Brain microvascular endothelial cell (primary cell): ENCODE measurements at regions not wholly inside any gene's neighbourhood (a gene's known extent, or its start where the extent isn't known, plus 50 kb on each side); places are given as distances from the start of the nearest gene placed in this dataset.
A peak's percentile ranks its signal among the peaks of the same experiment; 100 is the strongest.
"Not testable (repeated sequence)": the region's sequence is repeated elsewhere in the genome, so short reads cannot be mapped to it uniquely, and the experiment has no call there.

ENCODE experiments used
- DNase-seq: peaks from one replicate; pipeline ENCODE4 v3.0.0-alpha.2; 2020
- H3K27ac ChIP-seq: fragments of 250-450 bp; sonication (Bioruptor Pico); 2 replicates; pipeline ENCODE4 v1.5.1; 2020; ENCODE audit warnings: mild to moderate bottlenecking, moderate library complexity
- H3K27me3 ChIP-seq: fragments of 250-450 bp; sonication (Bioruptor Pico); replicated peaks from 2 replicates; pipeline ENCODE4 v1.5.1; 2020; ENCODE audit warnings: mild to moderate bottlenecking
- H3K36me3 ChIP-seq: fragments of 250-450 bp; sonication (Bioruptor Pico); replicated peaks from 2 replicates; pipeline ENCODE4 v1.5.1; 2020; ENCODE audit warnings: mild to moderate bottlenecking
- H3K4me3 ChIP-seq: 2 replicates; pipeline ENCODE4 v1.5.1; 2011; ENCODE audit warnings: low read depth, mild to moderate bottlenecking, control low read depth, low read length, moderate library complexity
- CTCF ChIP-seq: IDR thresholded peaks from 2 replicates; pipeline ENCODE4 v1.5.1; 2011; ENCODE audit warnings: low read depth, mild to moderate bottlenecking, moderate library complexity, low read length, control low read depth, inconsistent platforms; ENCODE audit errors: missing control alignments
- in situ Hi-C: cut with HindIII; loops from 2 replicates; pipeline ENCODE4 v1.10.0; 2017; ENCODE audit warnings: low sequenced_read_pairs, low pct_ligation_motif_present

GRCh38 chr2:105487142-105488069 is 88.6 kb upstream of the FHL2 start:
- TF ChIP-seq CTCF, result no peak
- H3K27ac ChIP-seq, result peak overlapping the region; percentile 65
- in situ Hi-C loops, result no loop called here
- H3K36me3 ChIP-seq, result no peaks in the 10 kb centered on the region
- no peak overlapping the region for H3K4me3 ChIP-seq
- no peaks in the 10 kb centered on the region for H3K27me3 ChIP-seq
- peak; percentile 75 for DNase-seq

GRCh38 chr2:105486762-105487141 is 87.9 kb upstream of the FHL2 start:
- no peak overlapping the region for H3K4me3 ChIP-seq
- peak overlapping the region; percentile 65 for H3K27ac ChIP-seq
- H3K27me3 ChIP-seq, result no peaks in the 10 kb centered on the region
- no peaks in the 10 kb centered on the region for H3K36me3 ChIP-seq
- in situ Hi-C loops, result no loop called here
- no peak for TF ChIP-seq CTCF
- no peak for DNase-seq

GRCh38 chr2:105478670-105479069 is 79.8 kb upstream of the FHL2 start:
- no peak overlapping the region for H3K4me3 ChIP-seq
- no peak for DNase-seq
- no peaks in the 10 kb centered on the region for H3K36me3 ChIP-seq
- no peak overlapping the region for H3K27ac ChIP-seq
- in situ Hi-C loops, result no loop called here
- no peak for TF ChIP-seq CTCF
- H3K27me3 ChIP-seq, result no peaks in the 10 kb centered on the region

GRCh38 chr2:105477050-105477620 is 78.3 kb upstream of the FHL2 start:
- H3K36me3 ChIP-seq, H3K4me3 ChIP-seq, H3K27me3 ChIP-seq, DNase-seq, in situ Hi-C loops, H3K27ac ChIP-seq: not testable (repeated sequence)

- Histone ChIP-seq H3K27me3 (no peaks in the 10 kb centered on the region), H3K27ac (no peak overlapping the region), H3K4me3 (no peak overlapping the region), H3K36me3 (no peaks in the 10 kb centered on the region)
- in situ Hi-C loops, result no loop called here
- TF ChIP-seq CTCF, result no peak
- DNase-seq, result no peak
Measured at GRCh38 chr2:105473011-105473410, 74.2 kb upstream of the FHL2 start.

GRCh38 chr2:105470979-105471378 is 72.1 kb upstream of the FHL2 start:
- no peak for TF ChIP-seq CTCF
- no peak overlapping the region for H3K4me3 ChIP-seq
- DNase-seq, result no peak
- no peaks in the 10 kb centered on the region for H3K36me3 ChIP-seq
- H3K27me3 ChIP-seq, result no peaks in the 10 kb centered on the region
- in situ Hi-C loops, result no loop called here
- H3K27ac ChIP-seq, result no peak overlapping the region
